Retinal pigment epithelial cell (primary cell): ENCODE measurements at regions not wholly inside any gene's neighbourhood (a gene's known extent, or its start where the extent isn't known, plus 50 kb on each side); places are given as distances from the start of the nearest gene placed in this dataset.

ENCODE experiments used
- DNase-seq: peaks from one replicate; pipeline ENCODE4 v3.0.0-alpha.2; 2010; ENCODE audit warnings: low read depth
- H3K4me3 ChIP-seq: 2 replicates; pipeline ENCODE4 v1.5.1; 2011; ENCODE audit warnings: mild to moderate bottlenecking, low read length, control low read depth, moderate library complexity
- TF ChIP-seq, protein P1 (sequence below): conservative IDR thresholded peaks from 2 replicates; pipeline ENCODE4 v1.5.1; 2011; ENCODE audit warnings: low read depth, low read length, control low read depth, inconsistent platforms

DNA sequence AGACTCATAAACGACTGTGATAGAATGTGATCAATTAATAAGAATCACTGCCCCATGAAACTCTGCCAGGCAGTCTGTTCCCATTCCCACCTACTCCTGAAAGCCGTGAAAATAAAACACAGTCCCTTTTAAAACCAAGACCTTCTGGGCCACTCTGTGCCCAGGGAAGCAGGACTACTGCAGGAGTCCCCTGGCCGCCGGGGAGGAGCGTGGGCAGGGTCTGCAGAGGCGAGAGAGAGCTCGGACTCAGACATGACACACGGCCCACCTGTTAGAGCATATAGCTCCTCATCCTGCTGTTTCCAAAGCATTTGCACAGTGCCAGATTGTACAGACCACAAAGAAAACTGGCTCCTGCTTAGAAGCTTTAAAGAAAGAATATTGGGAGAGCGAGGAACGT lies 400.5 kb downstream of the SHANK2 start:
- H3K4me3 ChIP-seq, result no peak overlapping the region
- TF ChIP-seq, protein P1, sequence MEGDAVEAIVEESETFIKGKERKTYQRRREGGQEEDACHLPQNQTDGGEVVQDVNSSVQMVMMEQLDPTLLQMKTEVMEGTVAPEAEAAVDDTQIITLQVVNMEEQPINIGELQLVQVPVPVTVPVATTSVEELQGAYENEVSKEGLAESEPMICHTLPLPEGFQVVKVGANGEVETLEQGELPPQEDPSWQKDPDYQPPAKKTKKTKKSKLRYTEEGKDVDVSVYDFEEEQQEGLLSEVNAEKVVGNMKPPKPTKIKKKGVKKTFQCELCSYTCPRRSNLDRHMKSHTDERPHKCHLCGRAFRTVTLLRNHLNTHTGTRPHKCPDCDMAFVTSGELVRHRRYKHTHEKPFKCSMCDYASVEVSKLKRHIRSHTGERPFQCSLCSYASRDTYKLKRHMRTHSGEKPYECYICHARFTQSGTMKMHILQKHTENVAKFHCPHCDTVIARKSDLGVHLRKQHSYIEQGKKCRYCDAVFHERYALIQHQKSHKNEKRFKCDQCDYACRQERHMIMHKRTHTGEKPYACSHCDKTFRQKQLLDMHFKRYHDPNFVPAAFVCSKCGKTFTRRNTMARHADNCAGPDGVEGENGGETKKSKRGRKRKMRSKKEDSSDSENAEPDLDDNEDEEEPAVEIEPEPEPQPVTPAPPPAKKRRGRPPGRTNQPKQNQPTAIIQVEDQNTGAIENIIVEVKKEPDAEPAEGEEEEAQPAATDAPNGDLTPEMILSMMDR, result no peak
- no peak for DNase-seq

DNA sequence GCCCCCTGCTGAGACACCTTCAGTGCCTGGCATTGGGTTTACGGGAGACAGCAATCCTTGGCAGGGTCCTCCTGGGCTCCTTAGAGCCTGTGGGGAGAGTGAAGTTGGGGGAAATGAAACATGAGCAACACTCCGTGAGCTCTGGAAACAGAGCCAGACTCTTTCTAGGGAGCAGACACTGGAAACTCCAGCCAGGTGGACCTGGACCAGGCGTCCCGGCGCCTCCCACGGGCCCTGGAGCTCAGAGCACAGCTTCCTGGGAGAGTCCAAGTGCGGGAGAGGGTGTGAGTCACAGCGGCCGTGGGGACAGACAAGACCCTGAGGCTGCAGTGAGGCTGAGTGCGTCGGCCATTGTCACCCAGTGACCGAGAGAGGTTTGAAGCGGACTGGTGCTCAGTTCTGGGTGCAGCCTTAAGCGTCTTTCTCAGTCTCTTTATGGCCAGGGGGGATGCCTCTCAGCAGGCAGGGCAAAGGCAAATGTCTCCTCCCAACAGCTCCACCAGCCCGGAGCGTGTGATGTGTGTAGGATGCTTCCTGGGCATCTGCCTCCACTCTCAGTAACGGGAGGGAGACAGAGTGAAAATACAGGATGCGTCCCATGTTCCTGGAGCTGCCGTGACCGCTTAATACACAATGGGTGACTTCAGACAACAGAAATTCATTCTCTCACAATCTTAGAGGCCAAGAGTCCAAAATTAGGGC lies 399.2 kb downstream of the SHANK2 start:
- no peak overlapping the region for H3K4me3 ChIP-seq
- no peak for DNase-seq
- TF ChIP-seq, protein P1, result no peak

DNA sequence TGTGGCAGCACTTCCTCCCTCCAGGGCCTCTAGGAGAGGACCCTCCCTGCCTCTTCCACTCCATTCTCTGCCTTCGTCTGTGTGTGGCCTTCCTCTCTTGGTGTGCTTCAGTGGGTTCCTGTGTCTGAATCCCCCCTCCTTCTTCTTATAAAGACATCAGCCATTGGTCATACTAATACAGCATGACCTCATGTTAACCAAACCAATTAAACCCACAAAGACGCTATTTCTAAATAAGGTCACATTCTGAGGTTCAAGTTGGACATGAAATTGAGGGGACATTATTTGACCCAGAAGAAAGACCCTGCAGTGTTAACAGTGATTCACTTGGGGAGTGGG lies 398.6 kb downstream of the SHANK2 start:
- no peak overlapping the region for H3K4me3 ChIP-seq
- TF ChIP-seq, protein P1, result no peak
- no peak for DNase-seq

DNA sequence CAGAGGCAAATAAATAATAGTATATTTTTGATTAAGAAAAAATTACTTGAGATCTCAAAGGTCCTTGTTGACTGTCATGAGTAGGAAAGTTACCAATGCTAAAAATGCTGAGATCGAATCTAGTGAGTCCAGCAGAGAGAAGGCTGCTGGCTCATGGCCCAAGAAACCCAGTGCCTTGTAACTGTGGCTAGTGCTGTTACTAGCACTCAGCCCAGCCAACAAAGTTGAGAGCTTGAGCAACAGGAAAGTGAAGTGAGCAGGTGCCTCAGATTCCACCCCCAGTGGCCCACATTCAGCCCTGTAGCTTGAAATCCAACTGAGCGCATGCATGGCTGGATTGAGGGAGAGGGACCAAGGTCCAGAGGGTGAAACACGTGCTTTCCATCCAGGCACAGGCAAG lies 398.2 kb downstream of the SHANK2 start:
- no peak for DNase-seq
- H3K4me3 ChIP-seq, result no peak overlapping the region
- TF ChIP-seq, protein P1, result no peak

DNA sequence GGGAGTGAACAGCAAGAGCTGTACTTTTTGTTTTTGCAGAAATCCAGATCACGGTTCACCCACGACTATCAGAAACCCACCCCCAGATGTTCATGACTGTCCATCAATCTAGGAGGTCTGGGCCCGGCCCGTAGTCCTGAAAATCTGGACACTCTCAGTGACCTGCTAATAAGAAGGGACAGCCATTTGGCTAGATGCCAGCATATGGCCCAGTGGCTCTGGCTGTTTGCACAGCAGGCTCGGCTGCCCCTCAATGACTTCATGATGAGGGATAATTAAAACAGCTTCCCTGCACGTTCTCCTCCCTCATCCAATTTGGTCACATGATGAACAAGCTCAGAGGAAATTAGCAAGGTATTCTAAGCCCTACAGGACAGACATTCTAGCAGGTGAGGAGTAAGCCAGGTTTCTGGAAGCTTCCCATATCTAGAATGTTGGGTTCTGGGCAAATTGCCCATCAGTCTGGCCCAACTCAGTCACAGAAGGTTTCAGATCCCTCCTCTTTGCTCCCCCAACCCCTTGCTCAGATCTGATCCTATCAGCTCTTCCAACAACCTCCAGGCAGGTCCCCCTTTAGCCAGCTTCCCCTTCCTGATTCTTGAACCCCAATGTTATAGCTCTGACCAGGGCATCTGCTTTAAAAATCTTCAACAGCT lies 397.3 kb downstream of the SHANK2 start:
- H3K4me3 ChIP-seq, result no peak overlapping the region
- DNase-seq, result no peak
- TF ChIP-seq, protein P1, result no peak

DNA sequence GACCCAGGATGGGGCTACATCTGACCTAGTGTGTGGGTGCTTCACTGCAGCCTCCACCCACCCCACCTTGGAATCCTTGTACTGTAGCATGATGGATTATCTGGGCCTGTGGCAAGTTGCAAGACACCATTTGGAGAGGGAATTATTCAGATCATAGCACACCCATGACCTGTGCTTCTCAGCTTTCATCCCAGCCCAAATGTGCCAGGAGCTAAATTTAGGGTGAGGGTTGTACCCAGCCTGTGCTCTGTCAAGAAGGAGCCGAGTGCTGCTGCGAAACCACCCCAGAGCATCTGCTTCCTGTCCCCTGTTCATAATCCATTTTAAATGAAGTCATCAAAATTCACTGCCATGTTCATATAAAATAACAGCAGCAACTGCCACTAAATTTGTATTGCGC lies 394.5 kb downstream of the SHANK2 start:
- H3K4me3 ChIP-seq, result no peak overlapping the region
- TF ChIP-seq, protein P1, result no peak
- no peak for DNase-seq

DNA sequence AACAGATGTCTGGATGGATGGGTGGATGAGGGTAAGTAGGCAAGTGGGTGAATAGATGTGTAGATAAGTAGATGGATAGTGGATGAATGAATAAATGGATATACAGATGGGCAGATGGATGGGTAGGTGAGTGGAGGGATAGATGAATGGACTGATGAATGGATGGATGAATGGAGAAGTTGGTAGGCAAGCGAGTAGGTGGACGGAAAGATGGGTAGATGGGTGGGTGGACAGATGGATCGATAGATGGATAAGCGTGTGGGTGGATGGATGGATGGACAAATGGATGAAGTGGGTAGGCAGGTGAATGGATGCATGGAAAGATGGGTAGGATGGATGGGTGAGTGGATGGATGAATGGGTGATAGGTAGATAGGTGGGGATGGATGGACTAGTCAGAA lies 393.2 kb downstream of the SHANK2 start:
- no peak for DNase-seq
- no peak overlapping the region for H3K4me3 ChIP-seq
- TF ChIP-seq, protein P1, result no peak
